ENCODE measurements at regions not wholly inside any gene's neighbourhood (a gene's known extent, or its start where the extent isn't known, plus 50 kb on each side); places are given as distances from the start of the nearest gene placed in this dataset.

DNA sequence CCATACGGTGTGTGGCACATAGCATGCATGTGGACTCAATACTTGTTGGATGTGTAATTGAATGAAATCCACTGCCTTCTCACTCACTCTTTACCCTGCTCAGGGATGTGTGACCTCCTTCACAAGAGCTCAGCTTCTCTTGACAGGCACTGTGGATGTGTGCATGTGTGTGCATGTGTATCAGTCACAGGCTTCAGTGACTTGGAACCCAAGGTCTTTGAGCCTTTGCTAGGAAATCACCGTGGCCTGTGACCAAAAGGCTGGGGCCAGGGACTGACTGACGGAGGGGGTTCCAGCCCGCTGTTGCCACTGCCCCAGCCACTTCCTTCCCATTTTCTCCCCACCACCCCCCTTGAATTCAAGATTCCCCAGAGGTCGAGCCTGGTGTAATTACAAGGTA lies 144.4 kb upstream of the POU3F1 start:
- TF ChIP-seq YY1 (IDR thresholded peaks at IDR 0.05; ENCODE audit: insufficient read depth, insufficient read length) (no peak), ZNF274 (IDR thresholded peaks at IDR 0.05; ENCODE audit: low read depth, low read length) (no peak)
